GM19438 (cell line): ENCODE measurements at regions not wholly inside any gene's neighbourhood (a gene's known extent, or its start where the extent isn't known, plus 50 kb on each side); places are given as distances from the start of the nearest gene placed in this dataset.
"Not testable (repeated sequence)": the region's sequence is repeated elsewhere in the genome, so short reads cannot be mapped to it uniquely, and the experiment has no call there.

Experiments
- ATAC-seq: cut with Tn5 transposase; IDR thresholded peaks from one replicate; pipeline ENCODE4 v1.9.1; 2021; ENCODE audit warnings: low read depth; ENCODE audit not compliant: unreplicated experiment

GRCh38 chr1:229134381-229135217 is 136.3 kb upstream of the RAB4A start:
- ATAC-seq, result not testable (repeated sequence)

- ATAC-seq, result no peak
Observed at GRCh38 chr1:229135773-229136172, 135.1 kb upstream of the RAB4A start.

GRCh38 chr1:229136822-229137221 is 134.1 kb upstream of the RAB4A start:
- ATAC-seq, result no peak

- no peak for ATAC-seq
Observed at GRCh38 chr1:229137271-229137670, 133.6 kb upstream of the RAB4A start.

GRCh38 chr1:229138058-229138457 is 132.9 kb upstream of the RAB4A start:
- no peak for ATAC-seq

- ATAC-seq, result peak; percentile 78
Observed at GRCh38 chr1:229139331-229140118, 131.4 kb upstream of the RAB4A start.

- ATAC-seq, result no peak
Observed at GRCh38 chr1:229140119-229140396, 130.9 kb upstream of the RAB4A start.

- no peak for ATAC-seq
Observed at GRCh38 chr1:229141271-229141670, 129.6 kb upstream of the RAB4A start.

- ATAC-seq, result no peak
Observed at GRCh38 chr1:229141689-229142377, 129.1 kb upstream of the RAB4A start.

- no peak for ATAC-seq
Observed at GRCh38 chr1:229142471-229142870, 128.4 kb upstream of the RAB4A start.

- no peak for ATAC-seq
Observed at GRCh38 chr1:229146647-229147046, 124.3 kb upstream of the RAB4A start.

GRCh38 chr1:229147072-229147471 is 123.8 kb upstream of the RAB4A start:
- ATAC-seq, result no peak

- no peak for ATAC-seq
Observed at GRCh38 chr1:229148041-229148671, 122.8 kb upstream of the RAB4A start.

GRCh38 chr1:229148743-229149142 is 122.2 kb upstream of the RAB4A start:
- ATAC-seq, result no peak

- no peak for ATAC-seq
Observed at GRCh38 chr1:229149435-229149834, 121.5 kb upstream of the RAB4A start.

GRCh38 chr1:229150518-229150917 is 120.4 kb upstream of the RAB4A start:
- ATAC-seq, result no peak

- ATAC-seq, result not testable (repeated sequence)
Observed at GRCh38 chr1:229151412-229151811, 119.5 kb upstream of the RAB4A start.

GRCh38 chr1:229152311-229152710 is 118.6 kb upstream of the RAB4A start:
- ATAC-seq, result no peak

- ATAC-seq, result no peak
Observed at GRCh38 chr1:229153955-229154548, 116.9 kb upstream of the RAB4A start.

- ATAC-seq, result no peak
Observed at GRCh38 chr1:229154811-229155210, 116.1 kb upstream of the RAB4A start.

GRCh38 chr1:229155472-229155871 is 115.4 kb upstream of the RAB4A start:
- ATAC-seq, result no peak
